ENCODE measurements at regions not wholly inside any gene's neighbourhood (a gene's known extent, or its start where the extent isn't known, plus 50 kb on each side); places are given as distances from the start of the nearest gene placed in this dataset.

GRCh38 chr3:25171897-25172296 lies 256.2 kb upstream of the RARB start:
- Histone ChIP-seq H4K91ac (ENCODE audit: insufficient read depth, low read depth, low read length) (no peak overlapping the region), H3K4me3 (ENCODE audit: insufficient read depth, low read depth, low read length) (no peak overlapping the region), H3K56ac (ENCODE audit: extremely low read depth, insufficient read depth, low read length) (no peak overlapping the region), H3K18ac (ENCODE audit: low read depth, low read length) (no peak overlapping the region), H2AK9ac (replicated peaks; ENCODE audit: low read depth, low read length, poor library complexity) (no peak overlapping the region), H3K4me2 (ENCODE audit: low read depth, low read length) (no peak overlapping the region), H2AK5ac (ENCODE audit: low read depth, low read length) (no peak overlapping the region), H4K20me1 (ENCODE audit: insufficient read depth, low read length) (no peaks in the 10 kb centered on the region), H3K9me1 (ENCODE audit: insufficient read depth, low read length) (no peaks in the 10 kb centered on the region), H3K9ac (ENCODE audit: low read depth, low read length) (no peak overlapping the region), H3K27ac (ENCODE audit: insufficient read depth, low read length) (no peak overlapping the region), H4K5ac (ENCODE audit: low read depth, low read length) (no peak overlapping the region), H3K14ac (replicated peaks; ENCODE audit: low read depth, low read length) (no peak overlapping the region), H2AFZ (replicated peaks; ENCODE audit: low read length, poor library complexity) (no peak overlapping the region), H3K79me1 (ENCODE audit: low read depth in 1 of 2, low read length in 2 of 2) (no peaks in the 10 kb centered on the region), H4K8ac (ENCODE audit: low read depth in 2 of 2, low read length in 2 of 2) (no peak overlapping the region), H3K27me3 (ENCODE audit: control insufficient read depth, insufficient read depth, low read length) (no peaks in the 10 kb centered on the region), H2BK15ac (ENCODE audit: low read depth, low read length) (no peak overlapping the region), H2BK20ac (ENCODE audit: low read depth, low read length) (no peak overlapping the region), H3K9me3 (ENCODE audit: control insufficient read depth, insufficient read depth, low read length) (peaks cover 5% of the 10 kb centered on the region), H3K36me3 (ENCODE audit: control insufficient read depth, insufficient read depth, low read length) (no peaks in the 10 kb centered on the region), H2BK120ac (ENCODE audit: low read depth, low read length) (no peak overlapping the region), H2BK5ac (ENCODE audit: low read depth, low read length, poor library complexity, severe bottlenecking) (no peak overlapping the region), H3K4ac (ENCODE audit: low read depth, low read length) (no peak overlapping the region), H3K23ac (ENCODE audit: low read depth, low read length) (no peak overlapping the region), H3K4me1 (ENCODE audit: control insufficient read depth, insufficient read depth, low read length) (no peaks in the 10 kb centered on the region)
- WGBS, 2 experiments (ENCODE audit: extremely low coverage in 2 of 2, insufficient read length in 1 of 2): no CpG with 5 or more reads among the region's 6 CpGs
- ChIA-PET CTCF (no interaction called here), POLR2A (ENCODE audit: unreplicated experiment) (no interaction called here)
- TF ChIP-seq RAD21 (IDR thresholded peaks at IDR 0.05; ENCODE audit: low read length) (no peak), RCOR1 (IDR thresholded peaks at IDR 0.05; ENCODE audit: insufficient replicate concordance, low read length) (no peak), FOS (IDR thresholded peaks at IDR 0.05; ENCODE audit: low read depth, low read length) (no peak), USF2 (IDR thresholded peaks at IDR 0.05; ENCODE audit: low read depth, low read length) (no peak)
- dilution Hi-C loops (cut with HindIII; ENCODE audit: low sequenced_read_pairs, unreplicated experiment): no loop called here
- in situ Hi-C loops (cut with MboI; ENCODE audit: low sequenced_read_pairs): no loop called here
- no peak for DNase-seq
- intact Hi-C loops (cut with micrococcal nuclease): no loop called here
- no peak for ATAC-seq (ENCODE audit: low read depth)
- no TSS peak for BruUV-seq (replicated peaks)
